ENCODE measurements at regions not wholly inside any gene's neighbourhood (a gene's known extent, or its start where the extent isn't known, plus 50 kb on each side); places are given as distances from the start of the nearest gene placed in this dataset.
A peak's percentile ranks its signal among the peaks of the same experiment; 100 is the strongest.

- Histone ChIP-seq H3K4me3 (ENCODE audit: low read length) (no peak overlapping the region), H3K9ac (ENCODE audit: low read length) (no peak overlapping the region), H3K27ac (ENCODE audit: low read length) (no peak overlapping the region), H3K9me2 (replicated peaks; ENCODE audit: low read length) (no peaks in the 10 kb centered on the region), H2AFZ (ENCODE audit: low read length) (no peak overlapping the region), H3K27me3 (ENCODE audit: low read length) (no peaks in the 10 kb centered on the region), H3K4me1 (ENCODE audit: insufficient read depth, low read length) (no peaks in the 10 kb centered on the region), H3K9me3 (ENCODE audit: low read length) (no peaks in the 10 kb centered on the region), H3F3A (ENCODE audit: low read length, unreplicated experiment) (no peaks in the 10 kb centered on the region), H4K20me1 (ENCODE audit: low read length) (no peaks in the 10 kb centered on the region), H3K36me3 (ENCODE audit: low read depth, low read length) (no peaks in the 10 kb centered on the region), H3K79me2 (ENCODE audit: low read length) (no peaks in the 10 kb centered on the region), H3K4me2 (ENCODE audit: low read length) (no peak overlapping the region)
- POLR2A ChIA-PET (ENCODE audit: unreplicated experiment): no interaction called here
- ATAC-seq: no peak
- CTCF ChIA-PET: interaction anchor here (0.7 kb wide), 1 partner anchor 251 kb away, joined by 3 read pairs; no protein-coding TSS in a partner anchor
- no peak for DNase-seq
- BruUV-seq (replicated peaks): no TSS peak
- TF ChIP-seq EZH2 (IDR thresholded peaks at IDR 0.05; ENCODE audit: low read length, unreplicated experiment): no peak
- TF ChIP-seq CTCF (conservative IDR thresholded peaks at IDR 0.05; ENCODE audit: low read depth, low read length): 0 out of 2 replicates have a peak, but pooled peaks have one; percentile 13
- intact Hi-C loops (cut with micrococcal nuclease): no loop called here
Measured at GRCh38 chr12:32036477-32037263, 70.0 kb upstream of the BICD1 start.

- Histone ChIP-seq H3K9ac (ENCODE audit: low read length) (no peak overlapping the region), H3K4me2 (ENCODE audit: low read length) (no peak overlapping the region), H3F3A (ENCODE audit: low read length, unreplicated experiment) (no peaks in the 10 kb centered on the region), H3K9me2 (replicated peaks; ENCODE audit: low read length) (no peaks in the 10 kb centered on the region), H3K4me1 (ENCODE audit: insufficient read depth, low read length) (no peaks in the 10 kb centered on the region), H3K36me3 (ENCODE audit: low read depth, low read length) (no peaks in the 10 kb centered on the region), H3K79me2 (ENCODE audit: low read length) (no peaks in the 10 kb centered on the region), H4K20me1 (ENCODE audit: low read length) (no peaks in the 10 kb centered on the region), H3K9me3 (ENCODE audit: low read length) (no peaks in the 10 kb centered on the region), H2AFZ (ENCODE audit: low read length) (no peak overlapping the region), H3K27me3 (ENCODE audit: low read length) (no peaks in the 10 kb centered on the region), H3K27ac (ENCODE audit: low read length) (no peak overlapping the region), H3K4me3 (ENCODE audit: low read length) (no peak overlapping the region)
- CTCF ChIA-PET: no interaction called here
- no peak for ATAC-seq
- BruUV-seq (replicated peaks): no TSS peak
- intact Hi-C loops (cut with micrococcal nuclease): no loop called here
- DNase-seq: no peak
- no peak for TF ChIP-seq EZH2 (IDR thresholded peaks at IDR 0.05; ENCODE audit: low read length, unreplicated experiment)
- no peak for TF ChIP-seq EZH2phosphoT487 (IDR thresholded peaks at IDR 0.05; ENCODE audit: borderline replicate concordance, low read length)
- no peak for TF ChIP-seq CTCF (conservative IDR thresholded peaks at IDR 0.05; ENCODE audit: low read depth, low read length)
- POLR2A ChIA-PET (ENCODE audit: unreplicated experiment): no interaction called here
Measured at GRCh38 chr12:32039347-32039746, 67.3 kb upstream of the BICD1 start.

GRCh38 chr12:32039917-32040575 is 66.6 kb upstream of the BICD1 start:
- Histone ChIP-seq H3F3A (ENCODE audit: low read length, unreplicated experiment) (no peaks in the 10 kb centered on the region), H4K20me1 (ENCODE audit: low read length) (no peaks in the 10 kb centered on the region), H3K27ac (ENCODE audit: low read length) (no peak overlapping the region), H3K4me2 (ENCODE audit: low read length) (no peak overlapping the region), H3K4me1 (ENCODE audit: insufficient read depth, low read length) (no peaks in the 10 kb centered on the region), H3K9me2 (replicated peaks; ENCODE audit: low read length) (no peaks in the 10 kb centered on the region), H3K79me2 (ENCODE audit: low read length) (no peaks in the 10 kb centered on the region), H2AFZ (ENCODE audit: low read length) (no peak overlapping the region), H3K36me3 (ENCODE audit: low read depth, low read length) (no peaks in the 10 kb centered on the region), H3K4me3 (ENCODE audit: low read length) (no peak overlapping the region), H3K9ac (ENCODE audit: low read length) (no peak overlapping the region), H3K27me3 (ENCODE audit: low read length) (no peaks in the 10 kb centered on the region), H3K9me3 (ENCODE audit: low read length) (no peaks in the 10 kb centered on the region)
- intact Hi-C loops (cut with micrococcal nuclease): no loop called here
- ChIA-PET CTCF (no interaction called here), POLR2A (ENCODE audit: unreplicated experiment) (no interaction called here)
- no peak for TF ChIP-seq EZH2phosphoT487 (IDR thresholded peaks at IDR 0.05; ENCODE audit: borderline replicate concordance, low read length)
- no peak for TF ChIP-seq EZH2 (IDR thresholded peaks at IDR 0.05; ENCODE audit: low read length, unreplicated experiment)
- no peak for TF ChIP-seq CTCF (conservative IDR thresholded peaks at IDR 0.05; ENCODE audit: low read depth, low read length)
- no peak for ATAC-seq
- no TSS peak for BruUV-seq (replicated peaks)
- no peak for DNase-seq

Data from PC-3 (cell line).